HuH-7 (cell line): ENCODE measurements at regions not wholly inside any gene's neighbourhood (a gene's known extent, or its start where the extent isn't known, plus 50 kb on each side); places are given as distances from the start of the nearest gene placed in this dataset.
A peak's percentile ranks its signal among the peaks of the same experiment; 100 is the strongest.
"Not testable (repeated sequence)": the region's sequence is repeated elsewhere in the genome, so short reads cannot be mapped to it uniquely, and the experiment has no call there.

Source experiments
- DNase-seq: peaks from one replicate; pipeline ENCODE4 v3.0.0; 2011; ENCODE audit warnings: low spot score

GRCh38 chr12:89059721-89060541, 292.4 kb downstream of the DUSP6 start:
- no peak for DNase-seq

GRCh38 chr12:89059056-89059455, 293.2 kb downstream of the DUSP6 start:
- DNase-seq = no peak

- DNase-seq = no peak
Observed at GRCh38 chr12:89058402-89058801, 293.9 kb downstream of the DUSP6 start.

- DNase-seq = not testable (repeated sequence)
Observed at GRCh38 chr12:89053817-89054216, 298.5 kb downstream of the DUSP6 start.

- peak; percentile 25 for DNase-seq
Observed at GRCh38 chr12:89051065-89051677, 301.1 kb downstream of the DUSP6 start.

GRCh38 chr12:89047856-89048418, 304.4 kb downstream of the DUSP6 start:
- no peak for DNase-seq

GRCh38 chr12:89041078-89041477, 311.2 kb downstream of the DUSP6 start:
- DNase-seq = no peak

GRCh38 chr12:89040146-89040964, 311.9 kb downstream of the DUSP6 start:
- no peak for DNase-seq

GRCh38 chr12:89038831-89039512, 313.3 kb downstream of the DUSP6 start:
- no peak for DNase-seq

GRCh38 chr12:89033062-89033461, 319.2 kb downstream of the DUSP6 start:
- no peak for DNase-seq

- DNase-seq = no peak
Observed at GRCh38 chr12:89029961-89030360, 322.3 kb downstream of the DUSP6 start.

- DNase-seq = no peak
Observed at GRCh38 chr12:89024580-89024979, 327.7 kb downstream of the DUSP6 start.

- no peak for DNase-seq
Observed at GRCh38 chr12:89023936-89024335, 328.4 kb downstream of the DUSP6 start.

- DNase-seq = no peak
Observed at GRCh38 chr12:89020689-89021088, 331.6 kb downstream of the DUSP6 start.

- DNase-seq = no peak
Observed at GRCh38 chr12:89020121-89020480, 332.2 kb downstream of the DUSP6 start.

GRCh38 chr12:89019439-89020120, 332.7 kb downstream of the DUSP6 start:
- DNase-seq = peak; percentile 55

GRCh38 chr12:89016970-89017778, 335.1 kb downstream of the DUSP6 start:
- DNase-seq = no peak

GRCh38 chr12:89015419-89015818, 336.9 kb downstream of the DUSP6 start:
- no peak for DNase-seq

GRCh38 chr12:88998421-88998820, 353.9 kb downstream of the DUSP6 start:
- no peak for DNase-seq

GRCh38 chr12:88996200-88996788, 356.0 kb downstream of the DUSP6 start:
- DNase-seq = no peak
